ENCODE measurements at regions not wholly inside any gene's neighbourhood (a gene's known extent, or its start where the extent isn't known, plus 50 kb on each side); places are given as distances from the start of the nearest gene placed in this dataset.

- TF ChIP-seq EP300 (IDR thresholded peaks at IDR 0.05) = no peak
- TF ChIP-seq CTCF (IDR thresholded peaks at IDR 0.05) = no peak
Observed at GRCh38 chr3:191065181-191065805, 133.7 kb upstream of the OSTN start.
